HG02973 (cell line): ENCODE measurements at regions not wholly inside any gene's neighbourhood (a gene's known extent, or its start where the extent isn't known, plus 50 kb on each side); places are given as distances from the start of the nearest gene placed in this dataset.

Experiments
- ATAC-seq: cut with Tn5 transposase; IDR thresholded peaks from one replicate; pipeline ENCODE4 v1.9.1; 2021; ENCODE audit warnings: moderate library complexity; ENCODE audit not compliant: unreplicated experiment

- no peak for ATAC-seq
Measured at GRCh38 chr10:108735380-108735779, 1187.9 kb downstream of the XPNPEP1 start.

GRCh38 chr10:108721874-108722273, 1201.4 kb downstream of the XPNPEP1 start:
- no peak for ATAC-seq

- no peak for ATAC-seq
Measured at GRCh38 chr10:108716352-108716751, 1207.0 kb downstream of the XPNPEP1 start.

GRCh38 chr10:108709927-108710722, 1213.2 kb downstream of the XPNPEP1 start:
- ATAC-seq: no peak

GRCh38 chr10:108708363-108708762, 1214.9 kb downstream of the XPNPEP1 start:
- ATAC-seq: no peak

- ATAC-seq: peak; percentile 96
Measured at GRCh38 chr10:108696792-108697477, 1226.4 kb downstream of the XPNPEP1 start.

GRCh38 chr10:108691126-108691525, 1232.2 kb downstream of the XPNPEP1 start:
- ATAC-seq: no peak

GRCh38 chr10:108690530-108690929, 1232.8 kb downstream of the XPNPEP1 start:
- no peak for ATAC-seq

GRCh38 chr10:108689891-108690290, 1233.4 kb downstream of the XPNPEP1 start:
- no peak for ATAC-seq

GRCh38 chr10:108688314-108688713, 1235.0 kb downstream of the XPNPEP1 start:
- peak; percentile 87 for ATAC-seq

- ATAC-seq: no peak
Measured at GRCh38 chr10:108685863-108686531, 1237.3 kb downstream of the XPNPEP1 start.

- no peak for ATAC-seq
Measured at GRCh38 chr10:108684431-108684830, 1238.9 kb downstream of the XPNPEP1 start.

GRCh38 chr10:108673741-108674140, 1249.6 kb downstream of the XPNPEP1 start:
- no peak for ATAC-seq

GRCh38 chr10:108663587-108663986, 1259.7 kb downstream of the XPNPEP1 start:
- ATAC-seq: no peak

- no peak for ATAC-seq
Measured at GRCh38 chr10:108662975-108663374, 1260.3 kb downstream of the XPNPEP1 start.

- no peak for ATAC-seq
Measured at GRCh38 chr10:108655057-108655456, 1268.3 kb downstream of the XPNPEP1 start.

GRCh38 chr10:108653531-108653930, 1269.8 kb downstream of the XPNPEP1 start:
- ATAC-seq: no peak

- no peak for ATAC-seq
Measured at GRCh38 chr10:108639010-108639409, 1284.3 kb downstream of the XPNPEP1 start.

GRCh38 chr10:108638225-108638624, 1285.1 kb downstream of the XPNPEP1 start:
- ATAC-seq: no peak

GRCh38 chr10:108633046-108633445, 1290.3 kb downstream of the XPNPEP1 start:
- ATAC-seq: no peak

- no peak for ATAC-seq
Measured at GRCh38 chr10:108632144-108632543, 1291.2 kb downstream of the XPNPEP1 start.

- peak; percentile 95 for ATAC-seq
Measured at GRCh38 chr10:108631332-108631731, 1292.0 kb downstream of the XPNPEP1 start.
